ENCODE measurements at regions not wholly inside any gene's neighbourhood (a gene's known extent, or its start where the extent isn't known, plus 50 kb on each side); places are given as distances from the start of the nearest gene placed in this dataset.

DNA sequence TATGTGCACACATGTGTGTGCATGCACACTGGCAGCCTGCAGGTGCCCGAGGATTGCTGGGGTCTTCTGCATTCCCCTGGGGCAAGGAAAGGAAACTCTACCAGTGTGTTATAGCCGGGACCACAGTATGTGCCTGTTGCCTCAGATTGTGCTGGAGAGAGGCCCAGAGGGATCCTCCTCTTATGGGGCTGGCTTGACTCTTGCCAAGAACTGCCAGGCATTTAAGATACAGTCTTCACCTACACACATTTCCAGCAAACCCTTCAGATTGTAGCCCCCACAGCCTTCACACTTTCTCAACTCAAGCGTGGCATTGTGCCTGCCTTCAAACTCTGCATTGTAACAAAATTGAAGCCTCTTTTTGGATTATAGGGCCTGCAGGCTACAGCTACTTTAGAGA, 176.7 kb upstream of the DYRK2 start:
- H3K4me3 ChIP-seq (ENCODE audit: low read depth, low read length): no peak overlapping the region
- DNase-seq (ENCODE audit: low read depth): no peak
- TF ChIP-seq, protein P1, sequence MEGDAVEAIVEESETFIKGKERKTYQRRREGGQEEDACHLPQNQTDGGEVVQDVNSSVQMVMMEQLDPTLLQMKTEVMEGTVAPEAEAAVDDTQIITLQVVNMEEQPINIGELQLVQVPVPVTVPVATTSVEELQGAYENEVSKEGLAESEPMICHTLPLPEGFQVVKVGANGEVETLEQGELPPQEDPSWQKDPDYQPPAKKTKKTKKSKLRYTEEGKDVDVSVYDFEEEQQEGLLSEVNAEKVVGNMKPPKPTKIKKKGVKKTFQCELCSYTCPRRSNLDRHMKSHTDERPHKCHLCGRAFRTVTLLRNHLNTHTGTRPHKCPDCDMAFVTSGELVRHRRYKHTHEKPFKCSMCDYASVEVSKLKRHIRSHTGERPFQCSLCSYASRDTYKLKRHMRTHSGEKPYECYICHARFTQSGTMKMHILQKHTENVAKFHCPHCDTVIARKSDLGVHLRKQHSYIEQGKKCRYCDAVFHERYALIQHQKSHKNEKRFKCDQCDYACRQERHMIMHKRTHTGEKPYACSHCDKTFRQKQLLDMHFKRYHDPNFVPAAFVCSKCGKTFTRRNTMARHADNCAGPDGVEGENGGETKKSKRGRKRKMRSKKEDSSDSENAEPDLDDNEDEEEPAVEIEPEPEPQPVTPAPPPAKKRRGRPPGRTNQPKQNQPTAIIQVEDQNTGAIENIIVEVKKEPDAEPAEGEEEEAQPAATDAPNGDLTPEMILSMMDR (IDR thresholded peaks at IDR 0.05; ENCODE audit: control insufficient read depth, extremely low read depth, insufficient read depth): no peak

DNA sequence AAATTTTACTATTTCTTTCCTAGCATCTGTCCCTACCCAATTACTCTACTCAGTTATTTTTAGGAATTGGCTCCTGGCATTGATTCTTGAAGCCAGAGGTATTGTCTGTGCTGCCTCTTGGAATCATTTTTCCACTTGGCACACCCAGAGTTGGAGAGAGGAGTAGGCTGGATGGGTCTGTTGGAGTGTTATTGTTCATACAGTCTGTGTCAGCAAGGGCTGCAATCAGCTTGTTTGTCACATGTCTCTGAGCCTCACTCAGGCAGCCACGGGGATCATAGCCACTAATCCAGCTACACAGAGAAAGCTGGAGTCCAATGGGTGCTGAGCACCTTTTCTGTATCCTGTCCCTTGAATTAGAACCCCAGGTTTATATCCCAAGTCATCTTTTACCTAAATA, 176.0 kb upstream of the DYRK2 start:
- TF ChIP-seq, protein P1 (IDR thresholded peaks at IDR 0.05; ENCODE audit: control insufficient read depth, extremely low read depth, insufficient read depth): no peak
- no peak for DNase-seq (ENCODE audit: low read depth)
- no peak overlapping the region for H3K4me3 ChIP-seq (ENCODE audit: low read depth, low read length)

DNA sequence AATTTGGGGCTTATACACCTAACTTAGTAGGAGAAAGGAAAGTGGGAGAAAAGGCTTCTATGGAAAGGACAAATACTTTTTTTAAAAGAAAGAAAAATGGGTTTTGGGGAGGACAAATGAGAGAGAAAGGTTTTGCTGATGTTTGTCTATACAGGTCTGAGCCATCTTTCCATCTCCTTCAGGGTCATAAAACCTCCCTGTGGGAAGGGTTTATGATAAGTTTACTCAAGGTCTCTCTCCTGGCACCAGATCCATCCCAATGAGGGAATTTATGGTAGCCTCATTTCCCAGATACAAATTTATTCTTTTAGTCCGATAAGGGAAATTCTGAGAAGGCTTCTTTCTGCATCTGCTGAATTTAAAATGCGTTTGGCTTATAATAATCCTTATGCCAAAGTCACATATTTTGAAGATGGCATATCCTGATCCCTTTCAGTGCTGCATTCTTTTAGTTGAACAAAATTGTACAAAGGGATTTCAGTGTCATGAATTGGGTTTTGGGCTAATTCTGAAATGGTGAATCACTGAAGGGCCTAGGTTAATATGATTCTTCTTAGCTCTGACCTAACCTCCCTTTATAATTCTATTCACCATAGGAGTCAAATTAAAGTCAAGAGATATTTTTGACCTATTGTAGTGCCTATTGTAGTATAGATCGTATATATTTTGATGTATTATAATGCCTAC, 173.5 kb upstream of the DYRK2 start:
- TF ChIP-seq, protein P1 (IDR thresholded peaks at IDR 0.05; ENCODE audit: control insufficient read depth, extremely low read depth, insufficient read depth): no peak
- DNase-seq (ENCODE audit: low read depth): no peak
- no peak overlapping the region for H3K4me3 ChIP-seq (ENCODE audit: low read depth, low read length)

DNA sequence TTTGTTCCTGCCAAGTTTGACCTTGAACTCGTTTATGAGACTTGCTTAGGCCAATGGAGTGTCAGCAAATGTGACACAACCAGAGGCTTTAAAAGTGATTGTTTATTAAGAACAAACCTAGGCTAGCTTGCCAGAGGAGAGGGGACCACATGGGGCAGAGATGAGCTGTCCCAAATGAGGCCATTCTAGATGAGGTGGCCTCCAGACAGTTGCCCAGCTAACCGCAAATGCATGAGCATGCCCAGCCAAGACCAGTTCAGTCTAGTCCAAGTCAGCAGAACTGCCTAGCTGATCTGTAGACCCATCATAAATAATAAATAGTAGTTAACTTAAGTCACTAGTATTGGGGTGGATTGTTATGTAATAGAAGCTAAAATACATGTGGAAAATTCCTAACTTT, 172.8 kb upstream of the DYRK2 start:
- H3K4me3 ChIP-seq (ENCODE audit: low read depth, low read length): no peak overlapping the region
- TF ChIP-seq, protein P1 (IDR thresholded peaks at IDR 0.05; ENCODE audit: control insufficient read depth, extremely low read depth, insufficient read depth): no peak
- DNase-seq (ENCODE audit: low read depth): no peak

DNA sequence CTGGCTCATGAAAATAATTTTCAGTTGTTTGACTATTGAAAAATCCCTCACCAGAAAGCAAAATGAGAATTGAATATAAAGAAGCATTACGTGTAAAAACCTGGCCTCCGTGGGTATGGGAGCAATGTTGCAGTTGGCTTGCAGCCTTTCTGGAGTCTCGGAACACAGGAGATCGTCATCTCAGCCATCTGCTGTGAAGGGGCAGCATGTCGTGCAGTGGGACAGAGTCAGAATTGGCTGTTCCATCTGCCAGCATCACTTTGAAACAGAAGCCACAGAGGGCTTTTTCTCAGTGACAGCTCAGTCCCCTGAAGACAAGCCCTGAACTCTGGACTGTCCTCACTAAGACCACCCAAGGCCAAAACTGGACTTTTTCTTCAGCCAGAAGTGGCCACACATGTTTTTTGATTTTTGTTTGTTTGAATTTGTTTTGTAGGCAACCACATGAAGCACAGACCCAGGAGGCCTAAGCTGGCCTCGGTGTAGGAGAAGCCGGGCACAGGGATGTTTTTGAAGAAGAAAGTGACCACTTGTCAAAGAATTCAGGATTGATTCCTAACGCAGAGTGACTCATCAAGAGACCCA, 170.8 kb upstream of the DYRK2 start:
- TF ChIP-seq, protein P1 (IDR thresholded peaks at IDR 0.05; ENCODE audit: control insufficient read depth, extremely low read depth, insufficient read depth): no peak
- H3K4me3 ChIP-seq (ENCODE audit: low read depth, low read length): no peak overlapping the region
- DNase-seq (ENCODE audit: low read depth): no peak

DNA sequence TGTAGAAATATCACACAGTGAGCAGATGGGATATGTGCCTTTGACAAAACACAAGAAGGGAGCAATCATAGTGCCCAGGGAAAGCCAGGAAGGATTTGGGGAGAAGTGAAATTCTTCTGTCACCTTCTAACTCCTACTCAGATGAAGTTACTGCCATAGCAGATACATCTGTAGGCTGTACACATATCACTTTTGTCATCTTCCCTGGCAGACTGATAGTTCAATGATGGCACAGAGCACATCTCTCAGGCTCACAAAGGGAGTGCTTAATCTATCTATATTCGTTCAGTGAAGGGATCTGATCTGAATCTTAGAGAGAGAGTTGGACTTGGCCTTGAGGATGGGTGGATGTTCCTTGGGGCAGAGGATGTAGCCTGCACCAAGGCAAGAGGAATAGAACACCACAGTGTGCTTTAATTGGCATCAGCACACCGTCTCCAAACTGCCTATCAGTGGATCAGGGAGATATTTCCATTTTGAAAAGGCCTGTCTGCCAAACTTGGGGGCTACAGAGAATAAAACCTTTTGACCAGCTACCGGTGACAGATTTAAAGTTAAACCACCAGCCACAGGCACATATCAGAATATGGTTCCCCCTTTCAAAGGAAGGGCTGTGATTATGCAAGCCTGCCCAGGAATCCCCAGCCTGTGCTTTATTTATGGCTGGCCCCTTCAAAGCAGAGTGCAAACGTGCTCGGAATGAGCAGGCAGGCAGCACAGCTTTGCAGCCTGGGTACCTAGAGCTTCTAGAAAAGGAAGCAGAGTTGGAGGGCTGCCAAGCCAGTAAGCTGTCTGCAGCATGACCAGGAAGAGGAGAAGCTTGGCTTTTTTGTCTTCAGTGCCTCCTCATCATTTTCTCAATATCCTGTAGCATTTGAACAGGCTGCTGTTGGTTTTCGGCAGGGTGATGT, 165.5 kb upstream of the DYRK2 start:
- no peak overlapping the region for H3K4me3 ChIP-seq (ENCODE audit: low read depth, low read length)
- TF ChIP-seq, protein P1 (IDR thresholded peaks at IDR 0.05; ENCODE audit: control insufficient read depth, extremely low read depth, insufficient read depth): no peak
- DNase-seq (ENCODE audit: low read depth): no peak
